ENCODE measurements at regions not wholly inside any gene's neighbourhood (a gene's known extent, or its start where the extent isn't known, plus 50 kb on each side); places are given as distances from the start of the nearest gene placed in this dataset.
A peak's percentile ranks its signal among the peaks of the same experiment; 100 is the strongest.

- DNase-seq: no peak
Observed at GRCh38 chr18:39753178-39753577, 2187.6 kb upstream of the CELF4 start.

- DNase-seq: no peak
Observed at GRCh38 chr18:39752351-39752750, 2186.8 kb upstream of the CELF4 start.

- DNase-seq: no peak
Observed at GRCh38 chr18:39751921-39752320, 2186.3 kb upstream of the CELF4 start.

GRCh38 chr18:39751161-39751560 lies 2185.6 kb upstream of the CELF4 start:
- no peak for DNase-seq

- DNase-seq: no peak
Observed at GRCh38 chr18:39749154-39749553, 2183.6 kb upstream of the CELF4 start.

- no peak for DNase-seq
Observed at GRCh38 chr18:39748727-39749126, 2183.1 kb upstream of the CELF4 start.

- no peak for DNase-seq
Observed at GRCh38 chr18:39746201-39746600, 2180.6 kb upstream of the CELF4 start.

GRCh38 chr18:39743463-39743862 lies 2177.9 kb upstream of the CELF4 start:
- DNase-seq: no peak

GRCh38 chr18:39741755-39742466 lies 2176.3 kb upstream of the CELF4 start:
- peak; percentile 94 for DNase-seq

GRCh38 chr18:39737869-39738268 lies 2172.3 kb upstream of the CELF4 start:
- no peak for DNase-seq

GRCh38 chr18:39732918-39733317 lies 2167.3 kb upstream of the CELF4 start:
- DNase-seq: no peak

GRCh38 chr18:39730606-39731005 lies 2165.0 kb upstream of the CELF4 start:
- DNase-seq: no peak

GRCh38 chr18:39724652-39725051 lies 2159.1 kb upstream of the CELF4 start:
- no peak for DNase-seq

- DNase-seq: no peak
Observed at GRCh38 chr18:39721712-39722111, 2156.1 kb upstream of the CELF4 start.

- no peak for DNase-seq
Observed at GRCh38 chr18:39713961-39714360, 2148.4 kb upstream of the CELF4 start.

- DNase-seq: no peak
Observed at GRCh38 chr18:39711701-39712100, 2146.1 kb upstream of the CELF4 start.

- no peak for DNase-seq
Observed at GRCh38 chr18:39705362-39705761, 2139.8 kb upstream of the CELF4 start.

- DNase-seq: no peak
Observed at GRCh38 chr18:39702888-39703287, 2137.3 kb upstream of the CELF4 start.

GRCh38 chr18:39701839-39702238 lies 2136.2 kb upstream of the CELF4 start:
- no peak for DNase-seq

GRCh38 chr18:39701055-39701783 lies 2135.6 kb upstream of the CELF4 start:
- DNase-seq: no peak

- DNase-seq: no peak
Observed at GRCh38 chr18:39699340-39699964, 2133.9 kb upstream of the CELF4 start.

- no peak for DNase-seq
Observed at GRCh38 chr18:39698436-39698835, 2132.8 kb upstream of the CELF4 start.

- DNase-seq: peak; percentile 14
Observed at GRCh38 chr18:39693359-39693758, 2127.8 kb upstream of the CELF4 start.

- DNase-seq: no peak
Observed at GRCh38 chr18:39692367-39693015, 2126.9 kb upstream of the CELF4 start.

Data from NCI-H1092 treated with DMSO at 0.1 percent for 48 hours (cell line).